Femur (tissue), 1 donor: ENCODE measurements at regions not wholly inside any gene's neighbourhood (a gene's known extent, or its start where the extent isn't known, plus 50 kb on each side); places are given as distances from the start of the nearest gene placed in this dataset.

Experiments used
- DNase-seq: peaks from one replicate; pipeline ENCODE4 v3.0.0-alpha.2; 2017

- DNase-seq = no peak
Observed at GRCh38 chr14:39847852-39848251, 415.6 kb upstream of the FBXO33 start.

- DNase-seq = no peak
Observed at GRCh38 chr14:39847194-39847593, 415.0 kb upstream of the FBXO33 start.

GRCh38 chr14:39843881-39844280 is 411.6 kb upstream of the FBXO33 start:
- no peak for DNase-seq

- no peak for DNase-seq
Observed at GRCh38 chr14:39841088-39841487, 408.9 kb upstream of the FBXO33 start.

DNA sequence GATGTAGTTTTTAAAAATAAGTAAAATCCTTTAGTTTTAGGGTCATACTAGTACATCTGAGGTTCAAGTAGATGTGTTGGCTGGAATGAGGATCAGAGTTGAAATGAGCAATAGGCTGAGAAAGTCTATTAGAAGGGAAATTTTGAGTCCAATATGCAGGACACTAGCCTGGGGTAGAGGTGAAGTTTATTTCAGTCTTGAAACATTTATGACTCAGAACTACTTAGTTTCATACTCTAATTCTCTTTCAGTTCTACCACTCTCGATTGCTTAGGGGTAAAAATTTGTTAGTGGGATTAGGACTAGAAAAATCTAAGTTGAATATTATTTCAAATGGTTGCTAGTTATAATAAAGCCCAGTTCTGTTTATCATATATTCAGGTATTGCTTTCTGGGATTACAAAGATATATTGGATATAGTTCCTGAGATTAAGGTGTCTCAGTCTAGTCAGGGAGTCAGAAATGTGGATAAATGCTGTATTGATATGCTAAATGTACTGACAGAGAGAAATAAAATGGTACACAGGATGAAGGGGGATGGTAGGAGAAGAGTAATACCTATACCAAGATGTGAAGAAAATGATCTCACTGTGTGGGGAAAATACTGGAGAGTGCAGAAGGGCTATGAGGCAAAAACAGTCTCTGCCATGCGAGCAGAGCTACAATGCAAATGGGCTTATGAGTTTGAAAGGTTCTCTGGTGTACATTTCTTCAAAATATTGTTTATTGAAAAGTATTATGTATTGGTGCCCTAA is 395.8 kb upstream of the FBXO33 start:
- DNase-seq = no peak

DNA sequence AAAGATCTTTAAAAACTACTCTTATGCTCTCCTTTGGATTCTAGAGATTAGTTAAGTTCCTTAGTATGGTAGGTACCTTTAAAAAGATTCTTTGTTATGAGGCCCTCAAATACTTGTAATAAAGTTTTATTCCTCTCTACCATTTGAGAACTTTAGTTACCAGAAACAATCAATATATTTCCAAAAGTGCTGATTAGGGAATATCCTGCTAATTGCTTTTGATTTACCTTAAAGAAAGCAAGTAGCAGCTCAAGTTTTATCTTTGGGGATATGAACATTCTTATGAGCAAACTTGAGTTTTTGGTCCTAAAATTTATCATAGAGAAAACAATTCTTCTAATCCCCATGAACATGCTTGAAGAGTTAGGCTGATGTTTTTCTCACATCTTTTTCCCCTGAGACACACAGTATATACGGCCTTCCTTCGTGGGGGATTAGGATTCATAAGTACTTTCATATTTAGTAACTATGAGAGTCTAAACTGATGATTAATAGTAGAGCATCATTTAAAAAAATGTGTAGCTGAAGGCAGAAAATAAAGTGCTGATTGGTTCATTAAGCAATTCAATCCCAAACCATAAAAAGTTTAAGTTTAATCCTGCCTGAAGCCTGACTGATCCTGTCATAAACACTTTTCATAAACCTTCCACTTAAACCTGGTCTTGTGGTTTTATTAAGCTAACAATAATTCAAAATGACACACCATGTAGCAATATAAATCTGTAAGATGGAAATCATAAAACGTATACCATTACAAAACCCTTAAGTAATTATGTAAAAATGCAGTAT is 380.5 kb upstream of the FBXO33 start:
- no peak for DNase-seq

DNA sequence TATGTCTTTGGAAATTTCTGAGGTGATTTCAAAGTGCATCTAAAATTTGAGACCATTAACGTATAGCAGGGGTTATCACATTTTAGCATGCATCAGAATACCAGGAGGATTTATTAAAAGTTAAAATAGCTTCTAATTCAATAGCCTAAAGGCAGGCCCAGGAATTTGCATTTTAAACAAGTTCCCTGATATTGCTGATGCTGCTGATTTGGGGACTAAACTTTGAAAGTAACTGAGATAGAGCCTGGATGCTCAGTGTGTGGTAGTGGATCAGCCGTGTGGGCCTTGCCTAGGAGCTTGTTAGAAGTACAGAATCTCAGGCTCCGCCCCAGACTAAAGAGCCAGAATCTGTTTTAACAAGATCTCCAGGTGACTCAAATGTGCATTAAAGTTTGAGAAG is 375.0 kb upstream of the FBXO33 start:
- DNase-seq = no peak

GRCh38 chr14:39784461-39784860 is 352.2 kb upstream of the FBXO33 start:
- DNase-seq = no peak

DNA sequence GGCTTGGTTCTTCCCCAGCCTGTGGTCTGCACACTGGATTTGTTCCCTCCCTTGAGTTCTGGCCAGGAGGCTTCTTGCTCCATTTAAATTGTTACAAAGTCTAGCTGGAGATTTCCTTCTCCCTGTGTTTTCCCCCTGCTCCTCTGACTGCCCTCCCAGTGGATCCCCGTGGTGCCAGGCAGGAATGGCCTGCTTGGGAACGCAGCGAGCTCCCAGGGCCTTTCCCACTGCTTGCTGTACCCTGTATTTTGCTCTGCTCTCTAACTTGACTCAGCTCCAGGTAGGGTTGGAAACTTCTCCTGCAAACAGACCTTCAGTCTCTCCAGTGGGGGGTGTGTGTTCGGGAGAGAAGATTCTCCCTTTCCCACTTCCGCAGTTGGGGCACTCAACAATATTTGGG is 349.2 kb upstream of the FBXO33 start:
- DNase-seq = no peak

DNA sequence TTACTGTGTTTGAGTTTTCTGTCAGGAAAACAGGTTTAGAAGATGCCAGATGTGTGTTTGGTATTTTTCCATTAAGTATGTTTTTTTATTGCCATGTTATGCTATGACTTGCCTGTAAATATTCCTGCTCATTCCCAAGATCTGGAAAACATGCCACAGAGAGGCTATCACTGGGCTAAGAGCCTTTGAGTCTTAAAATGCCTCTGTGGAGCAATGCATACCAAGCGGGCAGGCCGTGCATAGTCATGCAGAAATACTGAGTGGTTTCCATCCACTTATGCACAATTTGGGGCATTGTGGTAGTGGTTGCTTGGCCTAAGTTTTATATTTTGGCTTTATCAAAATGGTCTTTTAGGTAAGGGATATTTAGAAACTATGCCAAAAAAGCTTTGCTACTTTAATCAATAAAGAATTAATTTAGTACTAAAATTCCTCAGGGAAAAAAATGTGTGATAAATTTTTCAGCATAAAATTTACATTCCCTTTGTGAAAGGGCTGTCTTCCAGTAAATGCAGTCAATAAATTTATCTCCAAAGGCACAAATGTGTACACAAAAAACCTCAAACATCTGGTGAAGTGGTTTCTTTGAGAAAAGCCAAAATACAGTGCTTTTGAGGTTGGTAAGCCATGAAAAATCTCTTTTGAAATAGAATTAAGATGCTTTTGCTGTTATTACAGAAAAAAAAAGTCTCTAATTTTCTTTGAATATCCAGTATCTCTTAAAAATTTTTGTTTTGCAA is 341.3 kb upstream of the FBXO33 start:
- DNase-seq = peak; percentile 28

DNA sequence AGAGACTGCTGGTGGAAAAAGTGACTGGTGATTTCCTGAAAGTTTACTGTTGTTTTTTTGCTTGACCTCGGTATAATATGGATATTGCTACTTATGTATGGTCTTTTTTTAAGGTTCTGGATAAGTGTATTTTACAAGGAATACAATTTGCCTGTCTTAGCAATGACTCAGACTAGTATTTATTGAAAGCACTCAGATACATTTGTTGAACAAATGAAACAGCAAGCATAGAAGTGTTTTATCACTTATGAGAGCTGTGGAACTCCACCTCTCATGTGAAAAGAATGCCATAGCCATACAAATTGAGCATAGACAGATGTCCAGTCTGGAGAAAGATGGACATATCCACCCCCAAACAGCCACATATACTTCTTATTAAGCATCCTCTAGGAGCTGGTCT is 340.4 kb upstream of the FBXO33 start:
- no peak for DNase-seq

GRCh38 chr14:39768589-39768988 is 336.4 kb upstream of the FBXO33 start:
- no peak for DNase-seq

DNA sequence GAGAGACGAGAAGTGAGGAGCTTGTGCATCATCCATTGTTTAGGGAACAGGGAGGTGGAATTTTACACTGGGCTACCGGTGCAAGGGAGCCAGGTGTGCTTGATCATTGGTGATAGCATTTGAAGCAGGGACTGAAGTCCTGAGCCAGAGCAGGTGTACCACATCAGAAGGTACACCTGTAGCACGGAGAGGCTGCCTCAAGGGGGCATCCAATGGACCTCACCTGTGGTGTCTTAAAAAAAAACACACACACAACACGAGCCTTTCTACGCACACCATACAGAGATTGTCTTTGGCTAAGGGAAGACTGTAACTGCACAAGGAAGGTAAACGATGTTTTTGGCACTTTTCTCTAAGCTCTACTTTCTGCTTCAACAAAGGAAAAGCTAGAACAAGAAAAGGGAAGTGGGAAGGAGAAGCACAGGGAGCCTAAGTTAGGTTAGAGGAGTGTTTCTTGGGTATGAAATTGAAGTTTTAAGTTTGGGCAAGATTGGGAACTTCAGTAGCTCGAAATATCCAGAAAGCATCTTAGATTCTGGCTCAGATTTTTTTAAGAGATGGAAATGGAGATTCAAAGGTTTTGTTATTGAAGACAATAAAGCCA is 334.3 kb upstream of the FBXO33 start:
- DNase-seq = no peak

GRCh38 chr14:39765676-39766075 is 333.4 kb upstream of the FBXO33 start:
- no peak for DNase-seq

DNA sequence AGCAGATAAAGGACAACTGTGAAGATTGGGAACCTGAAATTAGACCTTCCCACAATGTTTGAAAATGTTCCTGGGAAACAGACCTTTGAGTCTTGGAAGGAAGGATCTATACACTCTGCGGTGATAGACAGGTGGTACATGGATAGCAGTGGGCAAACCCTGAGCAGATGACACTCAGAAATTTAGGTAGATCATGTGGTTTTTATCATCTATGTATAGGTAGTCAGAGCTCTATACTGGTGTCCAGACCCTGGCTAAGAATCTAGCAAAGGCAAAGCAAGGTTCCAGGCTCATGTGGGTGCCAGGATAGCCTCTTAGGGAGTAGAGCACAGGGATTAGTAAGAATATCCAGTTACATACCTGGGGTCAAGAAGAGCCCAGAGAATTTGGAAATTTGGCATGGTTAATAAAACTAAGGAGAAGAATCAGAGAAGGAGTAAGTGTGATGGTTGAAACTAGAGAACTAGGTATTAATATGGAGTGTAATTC is 331.2 kb upstream of the FBXO33 start:
- DNase-seq = no peak

DNA sequence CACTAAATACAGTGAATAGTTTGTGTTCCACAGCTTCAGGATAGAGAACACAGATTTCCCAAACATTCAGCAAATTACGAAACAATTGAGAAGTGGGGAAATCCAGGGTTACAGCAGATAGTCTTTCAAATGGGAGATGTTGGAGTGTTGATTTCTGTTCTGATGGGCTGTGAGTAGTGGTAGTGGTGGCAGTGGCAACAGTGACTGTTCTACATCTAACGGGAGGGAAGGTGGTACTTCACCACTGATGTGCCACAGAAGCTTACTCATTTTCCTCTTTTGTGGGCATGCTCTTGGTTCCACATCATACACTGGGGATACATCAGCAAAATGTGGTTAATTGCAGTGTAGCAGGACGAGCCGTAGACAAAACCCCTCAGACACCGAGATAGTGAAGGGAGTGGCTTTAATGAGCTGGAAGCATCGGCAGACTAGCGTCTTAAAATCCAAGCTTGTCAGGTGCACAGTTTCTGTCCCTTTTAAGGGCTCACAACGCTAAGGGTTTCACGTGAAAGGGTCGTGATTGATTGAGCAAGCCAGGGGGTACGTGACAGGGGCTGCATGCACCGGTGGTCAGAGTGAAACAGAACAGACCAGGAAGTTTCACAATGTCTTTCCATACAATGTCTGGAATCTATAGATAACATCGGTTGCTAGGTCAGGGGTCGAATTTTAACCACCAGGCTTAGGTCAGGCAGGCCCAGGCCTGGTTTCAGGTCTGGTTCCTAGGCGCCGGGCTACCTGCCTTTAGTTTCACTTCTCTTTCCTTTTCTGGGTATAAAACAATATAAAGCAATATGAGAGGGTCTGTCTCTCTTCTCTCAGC is 330.6 kb upstream of the FBXO33 start:
- DNase-seq = no peak

DNA sequence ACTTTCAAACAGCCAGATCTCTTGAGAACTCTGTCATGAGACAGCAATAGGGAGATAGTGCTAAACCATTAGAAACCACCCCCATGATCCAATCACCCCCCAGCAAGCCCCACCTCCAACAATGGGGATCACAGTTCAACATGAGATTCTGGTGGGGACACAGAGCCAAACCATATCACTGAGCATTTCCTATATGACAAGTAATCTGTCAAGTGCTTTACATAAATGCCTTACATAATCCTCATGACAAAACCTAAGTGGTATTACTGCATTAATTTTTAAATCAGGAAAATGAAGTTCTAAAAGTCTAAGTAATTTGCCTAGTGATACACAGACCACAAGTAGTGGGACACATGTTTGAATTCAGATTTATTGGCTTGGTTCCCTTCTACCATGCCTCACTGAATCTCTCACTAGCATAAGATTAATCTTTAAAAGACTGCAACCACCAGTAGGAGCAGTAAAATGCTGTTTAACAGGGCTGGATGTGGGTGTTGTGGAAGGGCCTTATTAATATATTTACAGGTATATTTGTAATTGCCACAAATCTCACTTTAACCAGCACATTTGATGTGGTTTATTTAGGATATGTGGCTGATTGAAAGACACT is 323.1 kb upstream of the FBXO33 start:
- no peak for DNase-seq

DNA sequence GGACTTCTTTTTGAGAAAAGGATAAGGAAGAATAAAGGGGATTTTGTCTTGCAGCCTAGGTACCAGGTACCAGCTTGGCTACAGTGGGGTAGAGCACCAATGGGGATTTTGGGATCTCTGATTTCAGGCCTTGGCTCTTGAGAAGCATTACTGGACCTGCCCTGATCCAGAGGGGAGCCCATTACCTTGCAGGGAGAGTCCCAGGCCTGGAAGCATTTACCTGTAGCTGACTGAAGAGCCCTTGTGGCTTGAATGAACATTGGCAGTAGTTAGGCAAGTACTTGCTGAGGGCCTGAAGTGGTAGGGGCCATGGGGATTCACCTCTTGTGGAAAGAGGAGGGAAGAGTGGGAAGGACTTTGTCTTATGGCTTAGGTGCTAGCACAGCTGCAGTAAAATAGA is 308.2 kb upstream of the FBXO33 start:
- no peak for DNase-seq

DNA sequence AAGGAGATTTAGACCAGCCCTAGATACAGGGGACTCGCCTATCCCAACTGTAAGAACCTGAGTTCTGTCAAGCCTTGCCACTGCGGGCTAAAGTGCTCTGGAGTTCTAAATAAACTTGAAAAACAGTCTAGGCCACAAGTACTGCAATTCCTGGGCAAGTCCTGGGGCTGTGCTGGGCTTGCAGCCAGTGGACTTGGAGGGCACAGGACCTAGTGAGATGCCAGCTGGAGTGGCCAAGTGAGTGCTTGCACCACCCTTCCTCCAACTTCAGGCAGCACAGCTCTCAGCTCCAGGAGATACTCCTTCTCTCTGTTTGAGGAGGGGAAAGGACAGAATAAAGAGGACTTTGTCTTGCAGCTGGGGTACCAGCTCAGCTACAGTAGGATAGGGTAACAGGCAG is 307.6 kb upstream of the FBXO33 start:
- no peak for DNase-seq

GRCh38 chr14:39734306-39734705 is 302.1 kb upstream of the FBXO33 start:
- DNase-seq = no peak

DNA sequence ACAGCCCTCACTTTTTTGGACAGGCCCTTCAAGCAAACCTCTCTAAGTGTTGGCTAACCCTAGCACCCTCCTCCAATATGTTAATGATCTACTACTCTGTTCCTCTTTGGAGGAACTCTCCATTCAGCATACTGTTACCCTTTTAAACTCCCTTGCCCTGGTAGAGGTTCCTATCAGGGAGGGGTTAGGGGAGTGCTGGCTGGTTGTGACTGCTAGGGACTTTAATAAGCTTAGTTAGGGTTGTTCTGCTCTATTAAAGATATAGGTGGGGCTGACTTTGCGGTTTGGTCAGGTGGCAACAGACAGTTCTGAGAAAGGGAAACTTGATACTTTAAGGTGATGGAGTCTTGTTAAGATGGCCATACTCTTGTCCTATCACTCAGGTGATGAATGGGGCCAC is 301.5 kb upstream of the FBXO33 start:
- DNase-seq = no peak

DNA sequence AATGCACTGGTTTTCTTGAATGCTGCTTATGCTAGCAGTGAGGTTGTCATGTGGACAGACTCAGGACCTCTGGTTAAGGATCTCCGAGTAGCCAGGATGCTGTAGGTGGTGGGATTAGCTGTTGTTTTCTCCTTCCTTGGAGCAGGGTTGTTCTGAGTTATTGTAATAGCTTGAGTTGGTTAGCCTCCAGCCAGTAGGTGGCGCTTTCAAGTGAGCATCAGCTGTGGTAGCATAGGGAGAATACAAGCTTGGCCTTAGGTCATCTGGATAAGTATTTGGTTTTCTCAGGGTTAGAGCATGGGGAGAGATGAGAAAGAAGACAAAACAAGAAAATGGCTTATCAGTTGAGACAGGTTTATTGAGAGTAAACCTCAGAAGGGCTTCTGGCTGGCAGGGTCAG is 299.7 kb upstream of the FBXO33 start:
- DNase-seq = no peak
